Liver (tissue), 8 donors: ENCODE measurements at regions not wholly inside any gene's neighbourhood (a gene's known extent, or its start where the extent isn't known, plus 50 kb on each side); places are given as distances from the start of the nearest gene placed in this dataset.
A peak's percentile ranks its signal among the peaks of the same experiment; 100 is the strongest.

Experiments
- DNase-seq: peaks from one replicate; pipeline ENCODE4 v3.0.0-alpha.2; 2017; ENCODE audit warnings: low spot score
- H3K27ac ChIP-seq, 2 donors: one replicate each; pipeline ENCODE4 v1.7.0; 2013; ENCODE audit warnings: inconsistent platforms in 2 of 2, low read length in 2 of 2, control low read depth in 1 of 2, low read depth in 1 of 2, mild to moderate bottlenecking in 1 of 2
- H3K27me3 ChIP-seq, 4 donors: one replicate each; pipeline versions ENCODE4 v1.6.1 to v1.7.0; 2013; ENCODE audit warnings: low read length in 3 of 4, inconsistent platforms in 1 of 4, mild to moderate bottlenecking in 1 of 4, moderate library complexity in 1 of 4; ENCODE audit not compliant: control insufficient read depth in 4 of 4, insufficient read depth in 4 of 4
- H3K36me3 ChIP-seq, 4 donors: one replicate each; pipeline versions ENCODE4 v1.6.1 to v1.7.0; 2013; ENCODE audit warnings: low read length in 3 of 4, mild to moderate bottlenecking in 3 of 4, low read depth in 1 of 4, moderate library complexity in 1 of 4; ENCODE audit not compliant: control insufficient read depth in 4 of 4, insufficient read depth in 3 of 4
- H3K4me1 ChIP-seq, 4 donors: one replicate each; pipeline versions ENCODE4 v1.6.1 to v1.7.0; 2013; ENCODE audit warnings: low read length in 3 of 4, mild to moderate bottlenecking in 3 of 4, moderate library complexity in 1 of 4; ENCODE audit not compliant: control insufficient read depth in 4 of 4, insufficient read depth in 4 of 4
- H3K4me3 ChIP-seq, 3 donors: one replicate each; pipeline versions ENCODE4 v1.6.1 to v1.7.0; 2013; ENCODE audit warnings: low read length in 3 of 3, control low read depth in 1 of 3, low read depth in 1 of 3, mild to moderate bottlenecking in 1 of 3
- H3K9ac ChIP-seq, 2 donors: one replicate each; pipeline ENCODE4 v1.7.0; 2013; ENCODE audit warnings: low read length in 2 of 2, mild to moderate bottlenecking in 2 of 2, moderate library complexity in 2 of 2, control low read depth in 1 of 2, low read depth in 1 of 2
- H3K9me3 ChIP-seq, 4 donors: one replicate each; pipeline versions ENCODE4 v1.6.1 to v1.7.0; 2013; ENCODE audit warnings: low read length in 3 of 4; ENCODE audit not compliant: control insufficient read depth in 4 of 4
- ATF3 ChIP-seq: IDR thresholded peaks from 2 replicates; pipeline ENCODE4 v1.6.1; 2016; ENCODE audit warnings: antibody characterized with exemption
- CTCF ChIP-seq: fragments of 150-350 bp; IDR thresholded peaks from 2 replicates; pipeline ENCODE4 v1.5.1; 2017; ENCODE audit warnings: improper control_type of control experiment, low read depth, low read length; ENCODE audit not compliant: missing input control
- FOXA2 ChIP-seq: IDR thresholded peaks from 2 replicates; pipeline ENCODE4 v1.6.1; 2016; ENCODE audit warnings: antibody characterized with exemption
- GABPA ChIP-seq, 2 donors: IDR thresholded peaks in 1 of 2; conservative IDR thresholded peaks in 1 of 2; 2 replicates each; pipeline ENCODE4 v1.6.1; 2016; ENCODE audit warnings: antibody characterized with exemption in 2 of 2, mild to moderate bottlenecking in 1 of 2, moderate library complexity in 1 of 2
- HNF4A ChIP-seq, 2 donors: conservative IDR thresholded peaks; 2 replicates each; pipeline ENCODE4 v1.6.1; 2016; ENCODE audit warnings: antibody characterized with exemption in 2 of 2, mild to moderate bottlenecking in 2 of 2
- HNF4G ChIP-seq: IDR thresholded peaks from 2 replicates; pipeline ENCODE4 v1.6.1; 2016; ENCODE audit warnings: antibody characterized with exemption
- NR2F2 ChIP-seq: IDR thresholded peaks from 2 replicates; pipeline ENCODE4 v1.6.1; 2016; ENCODE audit warnings: antibody characterized with exemption
- RAD21 ChIP-seq, 2 donors: IDR thresholded peaks; 2 replicates each; pipeline ENCODE4 v1.6.1; 2016; ENCODE audit warnings: antibody characterized with exemption in 2 of 2, mild to moderate bottlenecking in 2 of 2
- REST ChIP-seq: IDR thresholded peaks from 2 replicates; pipeline ENCODE4 v1.6.1; 2016; ENCODE audit warnings: antibody characterized with exemption, mild to moderate bottlenecking
- RXRA ChIP-seq, 2 donors: IDR thresholded peaks; 2 replicates each; pipeline ENCODE4 v1.6.1; 2017 to 2018; ENCODE audit warnings: antibody characterized with exemption in 2 of 2, mild to moderate bottlenecking in 1 of 2
- SP1 ChIP-seq: IDR thresholded peaks from 2 replicates; pipeline ENCODE4 v1.6.1; 2018; ENCODE audit warnings: antibody characterized with exemption, mild to moderate bottlenecking
- ZBTB33 ChIP-seq: IDR thresholded peaks from 2 replicates; pipeline ENCODE4 v1.6.1; 2016; ENCODE audit warnings: antibody characterized with exemption
- WGBS: extraction: QIAGEN DNeasy Blood & Tissue Kit; methylation state at CpG from one replicate; pipeline ENCODE4 v1.1.7; 2013; 5-methylcytosine and 5-hydroxymethylcytosine counted together
- donor health status: healthy.
- donor health status: healthy.
- donor health status: healthy.
- donor health status: healthy.
- donor health status: healthy.

- H3K27ac ChIP-seq, result no peak overlapping the region
- H3K36me3 ChIP-seq, result no peaks in the 10 kb centered on the region
- H3K9me3 ChIP-seq, result no peaks in the 10 kb centered on the region
- H3K4me3 ChIP-seq, result no peak overlapping the region
- H3K4me1 ChIP-seq, result no peaks in the 10 kb centered on the region
- no peaks in the 10 kb centered on the region for H3K27me3 ChIP-seq
- no peak overlapping the region for H3K9ac ChIP-seq
- DNase-seq, result no peak
- TF ChIP-seq RAD21 (IDR thresholded peaks at IDR 0.05) (peak; percentile 21 to 69), NR2F2 (no peak), ZBTB33 (no peak)
Observed at GRCh38 chrX:7706032-7706431, 136.9 kb upstream of the VCX start.

- no peak for TF ChIP-seq HNF4G
- TF ChIP-seq FOXA2, result no peak
- no peak for TF ChIP-seq REST
- no peak for TF ChIP-seq CTCF
- TF ChIP-seq ATF3, result no peak
- no peak for TF ChIP-seq NR2F2
- TF ChIP-seq GABPA (IDR thresholded peaks at IDR 0.05 in 1 of 2, conservative IDR thresholded peaks at IDR 0.05 in 1 of 2), result no peak
- TF ChIP-seq SP1, result no peak
- TF ChIP-seq RXRA (IDR thresholded peaks at IDR 0.05), result no peak
- TF ChIP-seq RAD21 (IDR thresholded peaks at IDR 0.05), result no peak
- TF ChIP-seq HNF4A (conservative IDR thresholded peaks at IDR 0.05), result no peak
- no peak for TF ChIP-seq ZBTB33
- no peaks in the 10 kb centered on the region for H3K36me3 ChIP-seq
- 81% methylated on average over 4 of the region's 4 CpGs for WGBS
- no peak for DNase-seq
- H3K4me1 ChIP-seq, result no peaks in the 10 kb centered on the region
- no peak overlapping the region for H3K9ac ChIP-seq
- no peaks in the 10 kb centered on the region for H3K9me3 ChIP-seq
- H3K27ac ChIP-seq, result no peak overlapping the region
- H3K27me3 ChIP-seq, result no peaks in the 10 kb centered on the region
- no peak overlapping the region for H3K4me3 ChIP-seq
Observed at GRCh38 chrX:7704205-7704604, 138.8 kb upstream of the VCX start.
